ENCODE measurements at regions not wholly inside any gene's neighbourhood (a gene's known extent, or its start where the extent isn't known, plus 50 kb on each side); places are given as distances from the start of the nearest gene placed in this dataset.

GRCh38 chr5:104266161-104266560 is 703.6 kb upstream of the NUDT12 start:
- TF ChIP-seq PPARA (CRISPR knock-in tag; IDR thresholded peaks at IDR 0.05; ENCODE audit: borderline replicate concordance) (no peak), ARNTL (CRISPR knock-in tag; IDR thresholded peaks at IDR 0.05; ENCODE audit: borderline replicate concordance, low read depth) (no peak), ZFP3 (CRISPR knock-in tag; IDR thresholded peaks at IDR 0.05) (no peak), ZC3H10 (CRISPR knock-in tag; IDR thresholded peaks at IDR 0.05) (no peak), ESRRG (CRISPR knock-in tag; IDR thresholded peaks at IDR 0.05) (no peak), ISL1 (CRISPR knock-in tag; IDR thresholded peaks at IDR 0.05) (no peak), CREB5 (CRISPR knock-in tag; IDR thresholded peaks at IDR 0.05; ENCODE audit: low read depth) (no peak), ZNF70 (CRISPR knock-in tag; IDR thresholded peaks at IDR 0.05) (no peak), POU6F1 (CRISPR knock-in tag; IDR thresholded peaks at IDR 0.05; ENCODE audit: borderline replicate concordance, low read depth) (no peak), TOX (CRISPR knock-in tag; IDR thresholded peaks at IDR 0.05; ENCODE audit: borderline replicate concordance) (no peak), ZNF565 (CRISPR knock-in tag; conservative IDR thresholded peaks at IDR 0.05; ENCODE audit: low read depth) (no peak), SNAI2 (CRISPR knock-in tag; IDR thresholded peaks at IDR 0.05) (no peak)
- no peak for ATAC-seq

- no peak for ATAC-seq
- TF ChIP-seq ESRRG (CRISPR knock-in tag; IDR thresholded peaks at IDR 0.05), result no peak
- no peak for TF ChIP-seq BACH2 (CRISPR knock-in tag; IDR thresholded peaks at IDR 0.05; ENCODE audit: borderline replicate concordance)
- no peak for TF ChIP-seq SNAI2 (CRISPR knock-in tag; IDR thresholded peaks at IDR 0.05)
- no peak for TF ChIP-seq PATZ1 (CRISPR knock-in tag; IDR thresholded peaks at IDR 0.05; ENCODE audit: borderline replicate concordance)
Observed at GRCh38 chr5:104265531-104266140, 703.0 kb upstream of the NUDT12 start.

GRCh38 chr5:104247260-104247659 is 684.7 kb upstream of the NUDT12 start:
- TF ChIP-seq TCF4 (CRISPR knock-in tag; IDR thresholded peaks at IDR 0.05; ENCODE audit: borderline replicate concordance) (no peak), OSR1 (CRISPR knock-in tag; IDR thresholded peaks at IDR 0.05) (no peak), TOX (CRISPR knock-in tag; IDR thresholded peaks at IDR 0.05; ENCODE audit: borderline replicate concordance) (no peak), RARB (CRISPR knock-in tag; IDR thresholded peaks at IDR 0.05) (no peak), PATZ1 (CRISPR knock-in tag; IDR thresholded peaks at IDR 0.05; ENCODE audit: borderline replicate concordance) (no peak)

GRCh38 chr5:104241046-104241445 is 678.5 kb upstream of the NUDT12 start:
- TF ChIP-seq ISL1 (CRISPR knock-in tag; IDR thresholded peaks at IDR 0.05) (no peak), ZNF70 (CRISPR knock-in tag; IDR thresholded peaks at IDR 0.05) (no peak), TCF4 (CRISPR knock-in tag; IDR thresholded peaks at IDR 0.05; ENCODE audit: borderline replicate concordance) (no peak), TOX (CRISPR knock-in tag; IDR thresholded peaks at IDR 0.05; ENCODE audit: borderline replicate concordance) (no peak), CSDC2 (CRISPR knock-in tag; IDR thresholded peaks at IDR 0.05) (no peak), ZFP3 (CRISPR knock-in tag; IDR thresholded peaks at IDR 0.05) (no peak), GLIS3 (CRISPR knock-in tag; IDR thresholded peaks at IDR 0.05) (no peak), BACH2 (CRISPR knock-in tag; IDR thresholded peaks at IDR 0.05; ENCODE audit: borderline replicate concordance) (no peak), ARNTL (CRISPR knock-in tag; IDR thresholded peaks at IDR 0.05; ENCODE audit: borderline replicate concordance, low read depth) (no peak), ZC3H10 (CRISPR knock-in tag; IDR thresholded peaks at IDR 0.05) (no peak), CREB5 (CRISPR knock-in tag; IDR thresholded peaks at IDR 0.05; ENCODE audit: low read depth) (no peak), SNAI2 (CRISPR knock-in tag; IDR thresholded peaks at IDR 0.05) (no peak), POU6F1 (CRISPR knock-in tag; IDR thresholded peaks at IDR 0.05; ENCODE audit: borderline replicate concordance, low read depth) (no peak), ZNF565 (CRISPR knock-in tag; conservative IDR thresholded peaks at IDR 0.05; ENCODE audit: low read depth) (no peak), OSR1 (CRISPR knock-in tag; IDR thresholded peaks at IDR 0.05) (no peak), ESRRG (CRISPR knock-in tag; IDR thresholded peaks at IDR 0.05) (no peak), RARB (CRISPR knock-in tag; IDR thresholded peaks at IDR 0.05) (no peak), CSRNP3 (CRISPR knock-in tag; IDR thresholded peaks at IDR 0.05) (no peak)
- ATAC-seq, result no peak; the same call in 2 of the 3 replicates

More at GRCh38 chr5:104247260-104247659, 684.7 kb upstream of the NUDT12 start:
- ATAC-seq, result no peak
